OCI-LY7 (cell line): ENCODE measurements at regions not wholly inside any gene's neighbourhood (a gene's known extent, or its start where the extent isn't known, plus 50 kb on each side); places are given as distances from the start of the nearest gene placed in this dataset.
"Not testable (repeated sequence)": the region's sequence is repeated elsewhere in the genome, so short reads cannot be mapped to it uniquely, and the experiment has no call there.

Experiments used
- BruUV-seq: library from RNA; stranded (reverse); fragments of 400-500 nt; replicated peaks from 2 replicates; lab custom pipeline; 2021; lab: Mats Ljungman, UMichigan
- CTCF ChIA-PET: fragments of 300-600 bp; sonication (Branson Sonifier 250); formaldehyde crosslinking; loops from one replicate; lab custom pipeline; 2022; ENCODE audit warnings: antibody characterized with exemption; ENCODE audit not compliant: unreplicated experiment; lab: Charles Lee
- POLR2A ChIA-PET: fragments of 300-600 bp; sonication (Branson Sonifier 250); formaldehyde crosslinking; loops from one replicate; lab custom pipeline; 2022; ENCODE audit warnings: antibody characterized with exemption; lab: Charles Lee
- DNase-seq: peaks from one replicate; pipeline ENCODE4 v3.0.0-alpha.2; 2015; ENCODE audit warnings: low spot score
- H2AFZ ChIP-seq: fragments of 200-600 bp; sonication (generic), shearing (Covaris generic); 2 replicates; pipeline ENCODE4 v1.6.1; 2014; ENCODE audit warnings: mild to moderate bottlenecking, antibody characterized with exemption, low read length, moderate library complexity
- H3K27ac ChIP-seq: fragments of 200-600 bp; sonication (generic); 2 replicates; pipeline ENCODE4 v1.5.1; 2014; ENCODE audit warnings: mixed run types, low read depth, mild to moderate bottlenecking, moderate library complexity, low read length, inconsistent platforms; ENCODE audit not compliant: poor library complexity, severe bottlenecking
- H3K36me3 ChIP-seq: fragments of 200-600 bp; sonication (generic); 2 replicates; pipeline ENCODE4 v1.6.1; 2014; ENCODE audit warnings: mild to moderate bottlenecking, antibody characterized with exemption, low read length, moderate library complexity, mixed read lengths; ENCODE audit not compliant: insufficient read depth
- H3K4me1 ChIP-seq: fragments of 200-600 bp; sonication (generic); 2 replicates; pipeline ENCODE4 v1.5.1; 2014; ENCODE audit warnings: mild to moderate bottlenecking, low read length; ENCODE audit not compliant: insufficient read depth, poor library complexity, severe bottlenecking
- H3K4me2 ChIP-seq: fragments of 200-600 bp; sonication (generic); 2 replicates; pipeline ENCODE4 v1.6.1; 2014; ENCODE audit warnings: mild to moderate bottlenecking, low read length
- H3K4me3 ChIP-seq: fragments of 200-600 bp; sonication (generic); 2 replicates; pipeline ENCODE4 v1.5.1; 2014; ENCODE audit warnings: mild to moderate bottlenecking, low read depth, low read length; ENCODE audit not compliant: poor library complexity, severe bottlenecking
- H3K79me2 ChIP-seq: fragments of 200-600 bp; sonication (generic); 2 replicates; pipeline ENCODE4 v1.6.1; 2016; ENCODE audit warnings: low read depth, mild to moderate bottlenecking, low read length, moderate library complexity, mixed read lengths; ENCODE audit not compliant: insufficient read depth
- H3K9me2 ChIP-seq: fragments of 200-600 bp; sonication (generic); 2 replicates; pipeline ENCODE4 v1.6.1; 2016; ENCODE audit warnings: mild to moderate bottlenecking, low read length, mixed read lengths; ENCODE audit not compliant: insufficient read depth
- H3K9me3 ChIP-seq: fragments of 200-600 bp; sonication (generic); 2 replicates; pipeline ENCODE4 v1.6.1; 2014; ENCODE audit warnings: mild to moderate bottlenecking, mixed run types, low read length, mixed read lengths
- H4K20me1 ChIP-seq: fragments of 200-600 bp; sonication (generic); 2 replicates; pipeline ENCODE4 v1.6.1; 2014; ENCODE audit warnings: mild to moderate bottlenecking, antibody characterized with exemption, low read length, moderate library complexity, mixed read lengths; ENCODE audit not compliant: insufficient read depth
- EZH2phosphoT487 ChIP-seq: fragments of 200-600 bp; sonication (generic); IDR thresholded peaks from 2 replicates; pipeline ENCODE4 v1.6.1; 2018; ENCODE audit warnings: low read depth, borderline replicate concordance, mild to moderate bottlenecking, mixed run types, antibody characterized with exemption, low read length, moderate library complexity, mixed read lengths
- intact Hi-C: fragments of 100-400 bp; cut with micrococcal nuclease; formaldehyde crosslinking; loops from one replicate; pipeline ENCODE4 v1.10.0; 2022; ENCODE audit not compliant: unreplicated experiment
- TF ChIP-seq, protein P1 (sequence below): fragments of 200-600 bp; sonication (generic); conservative IDR thresholded peaks from 2 replicates; pipeline ENCODE4 v1.5.1; 2014; ENCODE audit warnings: mild to moderate bottlenecking, antibody characterized with exemption, low read length, moderate library complexity, mixed read lengths

DNA sequence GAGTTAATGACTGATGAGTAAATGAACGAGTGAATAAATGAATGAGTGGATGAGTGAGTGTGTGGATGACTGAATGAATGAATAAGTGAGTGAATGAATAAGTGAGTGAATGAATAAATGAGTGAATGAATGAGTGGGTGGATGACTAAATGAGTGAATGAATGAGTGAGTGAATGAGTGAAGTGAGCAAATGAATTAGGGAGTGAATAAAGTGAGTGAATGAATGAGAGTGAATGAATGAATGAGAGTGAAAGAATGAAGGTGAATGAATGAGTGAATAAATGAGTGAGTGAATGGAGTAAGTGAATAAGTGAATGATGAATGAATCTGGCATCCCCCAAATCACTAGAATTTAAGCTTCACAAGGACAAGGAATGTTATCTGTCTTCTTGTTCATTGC, 1253.0 kb downstream of the TYW1 start:
- no peaks in the 10 kb centered on the region for H3K4me1 ChIP-seq
- no peak for TF ChIP-seq EZH2phosphoT487
- TF ChIP-seq, protein P1, sequence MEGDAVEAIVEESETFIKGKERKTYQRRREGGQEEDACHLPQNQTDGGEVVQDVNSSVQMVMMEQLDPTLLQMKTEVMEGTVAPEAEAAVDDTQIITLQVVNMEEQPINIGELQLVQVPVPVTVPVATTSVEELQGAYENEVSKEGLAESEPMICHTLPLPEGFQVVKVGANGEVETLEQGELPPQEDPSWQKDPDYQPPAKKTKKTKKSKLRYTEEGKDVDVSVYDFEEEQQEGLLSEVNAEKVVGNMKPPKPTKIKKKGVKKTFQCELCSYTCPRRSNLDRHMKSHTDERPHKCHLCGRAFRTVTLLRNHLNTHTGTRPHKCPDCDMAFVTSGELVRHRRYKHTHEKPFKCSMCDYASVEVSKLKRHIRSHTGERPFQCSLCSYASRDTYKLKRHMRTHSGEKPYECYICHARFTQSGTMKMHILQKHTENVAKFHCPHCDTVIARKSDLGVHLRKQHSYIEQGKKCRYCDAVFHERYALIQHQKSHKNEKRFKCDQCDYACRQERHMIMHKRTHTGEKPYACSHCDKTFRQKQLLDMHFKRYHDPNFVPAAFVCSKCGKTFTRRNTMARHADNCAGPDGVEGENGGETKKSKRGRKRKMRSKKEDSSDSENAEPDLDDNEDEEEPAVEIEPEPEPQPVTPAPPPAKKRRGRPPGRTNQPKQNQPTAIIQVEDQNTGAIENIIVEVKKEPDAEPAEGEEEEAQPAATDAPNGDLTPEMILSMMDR, result no peak
- H2AFZ ChIP-seq, result no peak overlapping the region
- H4K20me1 ChIP-seq, result no peaks in the 10 kb centered on the region
- POLR2A ChIA-PET, result no interaction called here
- intact Hi-C loops, result no loop called here
- CTCF ChIA-PET, result no interaction called here
- H3K9me3 ChIP-seq, result peaks cover 10% of the 10 kb centered on the region; the same call in 1 of the 2 replicates
- no peaks in the 10 kb centered on the region for H3K36me3 ChIP-seq
- no peak for DNase-seq
- no peak overlapping the region for H3K4me2 ChIP-seq
- H3K79me2 ChIP-seq, result no peaks in the 10 kb centered on the region
- H3K27ac ChIP-seq, result no peak overlapping the region
- no peaks in the 10 kb centered on the region for H3K9me2 ChIP-seq
- no TSS peak for BruUV-seq
- no peak overlapping the region for H3K4me3 ChIP-seq

DNA sequence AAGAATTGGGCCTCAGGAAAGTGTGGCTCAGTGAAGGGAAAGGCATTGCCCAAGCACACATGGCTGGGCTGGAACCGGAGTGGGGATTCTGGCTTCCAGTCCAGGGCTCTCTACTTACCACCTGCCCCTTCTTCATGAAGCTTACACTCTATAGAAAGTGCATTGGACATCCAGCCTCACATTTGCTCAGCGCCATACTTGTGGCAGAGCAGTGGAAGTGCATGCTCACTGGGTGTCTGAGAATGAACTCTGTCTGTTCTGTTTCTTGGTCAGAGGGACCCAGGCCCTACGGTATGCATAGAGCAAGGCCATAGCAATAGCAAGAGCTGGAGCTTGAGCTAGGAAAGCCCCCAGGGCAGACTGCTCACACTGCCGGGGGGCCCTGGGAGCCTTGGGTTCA, 1253.5 kb downstream of the TYW1 start:
- no peak overlapping the region for H2AFZ ChIP-seq
- H4K20me1 ChIP-seq, result no peaks in the 10 kb centered on the region
- H3K9me2 ChIP-seq, result no peaks in the 10 kb centered on the region
- POLR2A ChIA-PET, result no interaction called here
- no TSS peak for BruUV-seq
- DNase-seq, result no peak
- no peak overlapping the region for H3K4me3 ChIP-seq
- H3K27ac ChIP-seq, result no peak overlapping the region
- TF ChIP-seq, protein P1, result no peak
- TF ChIP-seq EZH2phosphoT487, result no peak
- no peaks in the 10 kb centered on the region for H3K36me3 ChIP-seq
- CTCF ChIA-PET, result no interaction called here
- H3K4me2 ChIP-seq, result no peak overlapping the region
- intact Hi-C loops, result no loop called here
- no peaks in the 10 kb centered on the region for H3K4me1 ChIP-seq
- peaks cover 10% of the 10 kb centered on the region; the same call in 1 of the 2 replicates for H3K9me3 ChIP-seq
- no peaks in the 10 kb centered on the region for H3K79me2 ChIP-seq

DNA sequence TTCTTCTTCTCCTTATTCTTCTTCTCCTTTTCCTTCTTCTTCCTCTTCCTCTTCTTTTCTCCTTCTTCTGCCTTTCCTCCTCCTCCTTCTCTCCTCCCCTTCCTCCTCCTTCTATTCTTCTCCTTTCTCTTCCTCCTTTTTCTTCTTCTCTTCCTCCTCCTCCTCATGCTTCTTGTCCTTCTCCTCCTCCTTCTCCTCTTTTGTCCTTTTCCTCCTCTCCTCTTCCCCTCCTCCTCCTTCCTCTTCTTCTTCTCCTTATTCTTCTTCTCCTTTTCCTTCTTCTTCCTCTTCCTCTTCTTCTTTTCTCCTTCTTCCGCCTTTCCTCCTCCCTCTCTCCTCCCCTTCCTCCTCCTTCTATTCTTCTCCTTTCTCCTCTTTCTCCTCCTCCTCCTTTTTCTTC, 1258.2 kb downstream of the TYW1 start:
- intact Hi-C loops, result not testable (repeated sequence)

More for the DNA sequence above, 1258.2 kb downstream of the TYW1 start:
- H3K9me3 ChIP-seq, BruUV-seq, H3K4me3 ChIP-seq, DNase-seq, POLR2A ChIA-PET, H3K4me1 ChIP-seq, H4K20me1 ChIP-seq, H3K36me3 ChIP-seq, H2AFZ ChIP-seq, H3K9me2 ChIP-seq, CTCF ChIA-PET, H3K4me2 ChIP-seq, H3K79me2 ChIP-seq, H3K27ac ChIP-seq: not testable (repeated sequence)
